NCI-H1105 (cell line): ENCODE measurements at regions not wholly inside any gene's neighbourhood (a gene's known extent, or its start where the extent isn't known, plus 50 kb on each side); places are given as distances from the start of the nearest gene placed in this dataset.
"Not testable (repeated sequence)": the region's sequence is repeated elsewhere in the genome, so short reads cannot be mapped to it uniquely, and the experiment has no call there.

Source experiments
- DNase-seq: peaks from one replicate; lab custom pipeline; 2025; lab: John Stamatoyannopoulos, UW

DNA sequence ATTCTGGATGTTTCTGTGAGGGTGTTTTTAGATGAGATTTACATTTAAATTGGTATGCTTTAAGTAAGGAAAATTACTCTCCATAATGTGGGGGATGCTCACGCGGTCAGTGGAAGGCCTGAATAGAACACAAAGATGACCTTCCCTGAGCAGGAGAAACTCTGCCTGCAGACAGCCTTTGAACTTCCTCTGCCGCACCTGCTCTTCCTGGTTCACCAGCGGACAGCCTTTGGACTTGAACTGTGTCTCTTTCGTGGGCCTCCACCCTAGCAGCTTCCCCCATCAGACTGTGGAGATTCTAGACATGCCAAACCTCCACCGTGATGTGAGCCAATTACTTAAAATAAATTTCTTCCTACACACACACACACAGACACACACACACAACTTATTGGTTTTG, 210.7 kb downstream of the EFCAB11 start:
- DNase-seq, result no peak

DNA sequence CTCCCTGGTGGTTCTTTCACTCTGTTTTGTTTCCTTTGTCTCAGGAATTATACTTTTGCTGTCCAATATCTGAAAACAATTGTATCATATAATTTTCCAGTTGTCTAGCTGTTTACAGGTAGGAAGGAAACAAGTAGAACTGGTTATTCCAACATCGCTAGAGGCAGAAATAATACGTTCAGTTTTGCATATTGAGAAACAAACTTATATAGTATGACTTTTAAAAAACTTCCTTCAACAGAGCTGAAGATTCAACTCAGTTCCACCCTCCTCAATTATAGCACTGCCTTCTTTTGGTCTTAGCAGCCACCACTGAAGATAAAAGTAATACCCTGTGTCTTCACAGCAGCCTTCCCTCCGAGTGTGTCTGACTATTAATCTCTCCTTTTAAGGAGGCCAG, 214.3 kb downstream of the EFCAB11 start:
- no peak for DNase-seq

DNA sequence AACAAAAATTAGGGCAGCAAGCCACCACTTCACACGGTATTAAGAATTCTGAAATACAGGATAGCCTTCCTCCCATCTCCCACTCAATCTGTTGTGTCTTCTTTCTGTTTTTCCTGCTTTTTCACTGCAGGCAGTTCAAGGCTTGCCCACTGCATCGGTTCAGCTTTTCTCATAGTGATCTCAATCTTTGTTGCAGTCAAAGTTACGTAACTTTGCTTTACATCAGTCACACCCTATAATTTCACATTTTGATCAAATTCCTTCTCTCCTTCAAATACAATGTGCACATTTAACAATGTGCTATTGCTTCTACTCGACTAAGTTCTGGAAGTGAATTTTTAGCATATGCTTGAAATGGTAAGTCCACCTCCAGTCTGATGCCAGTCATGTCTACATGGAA, 217.6 kb downstream of the EFCAB11 start:
- DNase-seq, result no peak

DNA sequence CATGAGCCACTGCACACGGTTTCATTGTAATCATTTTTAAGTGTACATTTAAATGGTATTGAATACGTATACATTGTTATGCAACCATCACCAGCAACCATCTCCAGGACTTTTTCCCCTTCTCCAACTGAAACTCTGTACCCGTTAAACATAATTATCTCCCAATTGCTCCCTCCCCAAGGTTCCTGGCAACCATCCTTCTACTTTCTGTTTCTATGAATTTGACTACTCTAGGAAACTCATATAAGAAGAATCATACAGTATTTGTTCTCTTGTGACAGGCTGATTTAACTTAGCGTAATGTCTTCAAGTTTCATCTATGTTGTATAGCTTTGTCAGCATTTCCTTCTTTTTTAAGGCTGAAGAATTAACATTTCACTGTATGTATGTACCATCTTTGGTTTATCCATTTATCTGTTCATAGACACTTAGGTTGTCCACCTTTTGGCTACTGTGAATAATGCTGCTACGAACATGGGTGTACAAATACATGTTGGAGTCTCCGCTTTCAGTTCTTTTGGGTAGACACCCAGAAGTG, 223.1 kb downstream of the EFCAB11 start:
- no peak for DNase-seq

DNA sequence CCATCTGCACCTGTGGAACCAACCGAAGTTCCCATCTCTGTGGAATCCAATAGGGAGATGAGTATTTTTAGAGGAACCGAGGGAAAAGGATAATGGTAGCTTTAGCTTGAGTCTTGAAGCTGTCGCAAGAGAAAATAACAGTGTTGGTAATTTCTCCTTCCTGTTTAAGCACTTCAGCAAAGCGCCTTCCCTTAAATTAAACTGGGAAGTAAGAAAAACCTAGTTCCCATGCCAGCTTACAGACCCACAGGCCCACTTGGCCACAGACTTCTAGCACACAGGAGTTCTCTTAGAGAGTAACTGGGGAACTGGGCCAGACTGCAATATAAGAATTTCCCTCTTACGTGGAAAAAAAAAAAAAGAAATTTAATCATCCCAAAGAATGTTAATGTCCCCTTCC, 223.8 kb downstream of the EFCAB11 start:
- no peak for DNase-seq

DNA sequence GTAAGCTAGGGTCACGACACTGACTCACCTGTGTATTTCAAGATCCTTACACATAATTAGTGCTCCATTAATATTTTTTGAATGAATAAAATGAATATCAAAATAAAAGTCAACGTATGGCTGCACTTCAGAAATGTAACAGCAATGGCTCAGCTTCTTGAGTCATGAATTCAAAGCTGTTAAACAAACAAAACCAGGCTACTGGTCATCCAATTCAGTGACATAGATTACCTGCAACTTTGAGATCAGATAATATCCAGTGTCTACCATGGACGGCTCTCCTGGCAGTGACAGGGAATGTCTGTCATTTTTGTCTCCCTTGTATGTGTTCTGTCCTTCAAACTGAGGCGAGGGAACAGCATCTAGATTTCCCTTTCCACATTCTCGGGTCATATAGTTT, 225.6 kb downstream of the EFCAB11 start:
- no peak for DNase-seq

DNA sequence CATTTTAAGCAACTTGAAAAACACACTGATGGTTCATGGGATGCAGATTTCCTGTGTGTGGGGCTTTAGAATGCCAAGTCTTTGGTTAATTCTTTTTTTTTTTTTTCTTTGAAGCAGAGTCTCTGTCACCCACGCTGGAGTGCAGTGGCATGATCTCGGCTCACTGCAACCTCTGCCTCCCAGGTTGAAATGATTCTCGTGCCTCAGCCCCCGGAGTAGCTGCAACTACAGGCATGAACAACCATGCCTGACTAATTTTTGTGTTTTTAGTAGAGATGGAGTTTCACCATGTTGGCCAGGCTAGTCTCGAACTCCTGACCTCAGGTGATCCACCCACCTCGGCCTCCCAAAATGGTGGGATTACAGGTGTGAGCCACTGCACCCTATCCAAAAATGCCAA, 228.3 kb downstream of the EFCAB11 start:
- DNase-seq, result not testable (repeated sequence)

DNA sequence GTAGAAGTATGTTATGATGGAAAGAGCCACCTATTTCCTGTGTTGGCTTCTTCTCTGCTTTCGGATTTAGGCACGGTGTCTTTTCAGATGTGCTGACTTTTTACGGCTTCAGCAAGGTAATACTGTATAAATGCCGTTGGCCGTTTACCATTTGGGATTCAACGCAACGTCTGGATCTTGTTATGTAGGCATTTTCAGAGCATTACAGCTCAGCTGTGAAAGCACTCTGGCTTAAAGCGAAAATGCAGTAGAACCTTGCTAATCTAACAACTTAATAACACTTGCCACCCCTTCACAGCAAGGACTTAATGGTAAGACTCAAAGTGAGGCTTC, 229.9 kb downstream of the EFCAB11 start:
- no peak for DNase-seq

DNA sequence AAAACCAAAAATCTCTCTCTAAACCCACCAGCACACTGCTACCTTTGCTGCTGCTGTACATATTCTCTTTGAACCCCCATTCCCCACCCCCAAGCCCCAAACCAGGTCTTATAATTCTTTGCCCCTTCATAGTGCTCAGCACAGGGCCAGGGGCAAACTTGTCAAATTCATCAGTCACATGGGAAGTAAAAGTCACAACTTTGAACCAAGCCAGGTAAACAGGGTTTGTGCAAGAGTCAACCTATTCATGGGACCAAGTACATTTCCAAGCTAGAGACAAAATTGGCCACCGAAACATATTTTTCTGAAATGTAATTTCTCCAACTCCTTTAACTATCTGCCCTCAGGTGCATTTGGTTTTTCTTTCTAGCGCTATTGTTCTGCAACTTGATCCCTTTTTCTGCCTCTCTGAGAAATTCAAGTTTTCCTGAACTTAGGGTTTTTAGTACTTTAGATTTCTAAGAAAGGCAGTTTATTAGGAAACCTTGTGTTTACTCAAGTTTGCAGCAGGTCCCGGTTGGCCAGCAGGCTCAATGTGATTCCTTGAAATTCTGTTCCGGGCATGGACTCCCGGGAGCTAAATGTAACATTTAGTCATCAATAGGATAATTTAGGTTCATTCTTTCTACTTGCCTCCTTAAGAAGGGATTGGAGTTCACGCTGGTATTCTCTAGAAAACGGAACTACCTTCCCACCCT, 230.5 kb downstream of the EFCAB11 start:
- no peak for DNase-seq

DNA sequence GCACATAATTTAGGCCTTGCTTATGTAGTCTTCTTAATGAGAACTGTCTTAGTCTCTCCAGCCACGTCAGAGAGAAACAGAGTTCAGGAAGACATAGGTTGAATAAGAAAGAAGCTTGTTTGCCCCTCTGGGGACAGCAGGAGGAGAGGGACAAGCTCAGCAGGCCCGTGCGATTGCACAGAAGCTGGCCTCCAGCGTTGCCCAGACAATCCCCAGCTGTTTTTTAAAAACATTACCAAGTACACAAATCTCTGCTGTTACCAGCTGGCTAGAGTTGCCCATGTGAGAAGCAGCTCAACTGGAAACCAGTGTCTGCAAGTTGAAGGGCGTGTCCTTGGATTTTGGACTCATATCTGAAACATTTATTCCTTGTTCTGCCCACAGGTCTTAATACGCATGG, 232.6 kb downstream of the EFCAB11 start:
- DNase-seq, result no peak

DNA sequence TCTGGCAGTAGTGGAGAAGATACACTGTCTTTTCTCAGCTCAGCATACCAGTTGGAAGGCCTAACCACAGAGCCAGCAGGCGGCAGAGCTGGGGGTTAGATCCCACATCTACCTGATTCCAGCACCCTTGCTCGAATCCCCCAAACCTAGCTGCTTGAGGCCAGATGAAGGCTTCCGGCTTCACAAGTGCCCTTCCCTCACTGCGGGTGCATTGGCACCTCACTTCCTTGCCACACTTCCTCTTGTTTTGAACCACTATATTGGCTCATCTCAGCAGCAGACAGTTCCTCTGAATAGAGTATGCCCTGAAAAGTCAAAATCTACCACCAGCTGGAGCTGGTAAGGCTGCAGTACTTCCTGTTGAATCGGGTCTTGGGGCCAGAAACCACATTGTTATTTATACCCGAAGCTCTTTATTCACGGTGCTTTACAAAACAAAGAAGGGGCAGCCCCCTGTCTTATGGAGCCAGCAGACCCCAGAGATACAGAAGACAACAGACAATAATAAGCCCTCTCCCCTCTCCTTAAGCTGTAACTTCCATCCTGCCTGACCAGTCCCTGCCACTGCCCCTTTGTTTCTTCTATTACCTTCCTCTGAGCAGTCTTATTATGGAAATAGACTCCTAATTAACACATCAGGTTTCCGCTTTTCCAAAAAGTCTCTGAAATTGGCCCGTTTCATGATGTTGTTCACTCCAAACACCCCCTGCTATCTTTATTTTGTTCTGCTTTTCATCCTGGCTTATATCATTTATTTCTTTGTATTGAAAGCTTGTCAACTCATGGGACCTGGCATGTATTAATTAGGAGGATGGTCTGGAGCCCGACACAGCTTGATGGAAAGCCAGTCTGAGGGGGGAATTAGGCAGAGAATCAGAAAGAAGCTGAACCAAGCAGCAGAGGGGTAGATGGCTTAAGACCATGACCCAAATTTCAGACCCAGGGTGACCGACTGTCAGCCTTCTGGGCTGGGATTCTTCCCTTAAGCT, 233.5 kb downstream of the EFCAB11 start:
- DNase-seq, result no peak

DNA sequence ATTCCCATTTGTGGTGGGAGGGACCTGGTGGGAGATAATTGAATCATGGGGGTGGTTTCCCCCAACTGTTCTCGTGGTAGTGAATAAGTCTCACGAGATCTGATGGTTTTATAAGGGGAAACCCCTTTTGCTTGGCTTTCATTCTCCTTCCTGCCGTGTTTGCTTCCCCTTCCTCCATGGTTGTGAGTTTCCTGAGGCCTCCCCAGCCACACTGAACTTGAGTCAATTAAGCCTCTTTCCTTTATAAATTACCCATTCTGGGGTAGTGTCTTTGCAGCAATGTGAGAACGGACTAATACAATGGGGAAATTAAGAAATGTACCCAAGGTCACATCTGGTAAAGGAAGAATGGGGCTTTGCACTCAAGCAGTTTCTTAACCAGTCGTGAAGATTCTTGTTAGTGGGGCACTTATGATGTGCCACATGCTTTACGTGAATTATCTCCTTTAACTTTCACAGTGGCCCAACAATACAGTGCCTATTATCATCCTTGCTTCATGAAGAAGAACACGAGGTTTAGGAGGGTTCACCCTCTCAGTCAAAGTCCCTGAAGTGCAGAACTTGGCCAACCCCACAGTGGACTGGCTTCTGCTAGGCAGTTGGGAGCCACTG, 234.3 kb downstream of the EFCAB11 start:
- DNase-seq, result no peak

DNA sequence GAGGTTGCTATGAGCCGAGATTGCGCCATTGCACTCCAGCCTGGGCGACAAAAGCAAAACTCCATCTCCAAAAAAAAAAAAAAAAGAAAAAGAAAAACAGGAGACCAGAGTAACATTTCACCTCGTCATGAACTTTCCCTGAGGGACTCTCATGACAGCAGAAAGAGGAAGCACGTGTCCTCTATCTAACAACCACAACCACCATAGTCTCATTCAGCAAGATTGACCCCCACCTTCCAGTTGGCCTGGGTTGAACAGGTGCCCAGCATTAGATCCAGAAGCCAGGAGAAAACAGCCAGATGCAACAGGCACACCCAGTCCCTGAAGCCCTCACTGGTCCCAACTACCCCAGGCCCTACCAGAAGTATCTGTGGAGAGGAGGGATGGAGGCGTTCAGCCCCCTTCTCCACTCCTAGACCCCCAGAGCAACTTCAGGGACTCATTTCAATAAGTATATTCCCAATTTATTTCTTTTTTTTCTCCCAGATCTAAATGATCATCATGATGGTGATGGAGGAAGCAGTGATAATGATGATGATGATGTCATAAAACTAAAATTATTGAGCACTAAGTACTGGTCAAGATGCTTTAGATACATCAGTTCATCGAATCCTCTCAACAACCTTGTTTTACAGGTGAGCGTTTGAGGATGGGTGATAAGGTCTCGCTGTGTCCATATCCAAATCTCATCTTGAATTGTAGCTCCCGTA, 235.0 kb downstream of the EFCAB11 start:
- DNase-seq, result no peak

DNA sequence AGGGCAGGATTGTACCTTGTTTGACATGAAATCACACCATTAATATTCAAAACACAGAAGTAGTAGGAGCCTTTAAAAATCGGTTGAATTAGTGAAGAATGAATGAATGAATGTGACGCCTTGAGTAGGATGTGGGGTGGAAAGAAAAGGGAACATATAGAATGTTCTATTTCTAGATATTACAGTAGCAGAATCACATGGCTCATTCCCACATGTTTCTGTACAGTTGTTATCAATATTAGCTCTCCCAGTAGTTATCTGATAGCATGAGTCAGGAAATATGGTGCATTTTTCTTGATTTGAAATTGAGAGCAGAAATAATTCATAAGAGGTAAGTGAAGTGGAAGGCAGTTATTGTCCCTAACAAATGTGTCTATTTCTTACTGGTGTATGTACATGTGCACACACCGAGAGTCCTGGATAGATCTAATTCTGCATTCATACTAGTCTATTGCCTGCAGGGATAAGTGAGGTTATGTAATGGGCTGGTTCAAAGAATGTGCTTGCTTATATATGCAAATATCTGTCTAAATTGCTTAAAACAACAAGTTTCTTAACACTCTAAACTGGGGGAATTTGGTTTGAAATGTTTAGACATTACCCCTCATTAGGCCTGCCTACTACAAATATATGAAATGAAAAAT, 245.4 kb downstream of the EFCAB11 start:
- DNase-seq, result no peak

DNA sequence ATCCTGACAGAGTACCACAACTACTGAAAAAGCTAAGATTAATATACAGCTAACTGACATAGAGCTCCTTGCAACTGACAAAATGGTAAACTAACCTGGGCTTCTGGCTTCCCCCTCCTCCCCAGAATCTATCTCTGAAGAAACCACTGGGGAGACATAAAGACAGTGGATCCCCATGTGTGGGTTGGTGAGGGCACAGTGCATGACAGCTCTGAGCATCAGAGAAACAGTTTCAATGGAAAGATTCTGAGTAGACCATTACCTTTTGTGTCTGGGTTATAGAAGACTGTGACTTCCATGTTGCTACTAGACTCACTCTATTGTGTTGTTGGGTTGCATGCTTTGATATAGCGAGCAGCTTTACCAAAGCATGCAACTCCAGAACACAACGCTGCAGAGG, 247.4 kb downstream of the EFCAB11 start:
- no peak for DNase-seq

DNA sequence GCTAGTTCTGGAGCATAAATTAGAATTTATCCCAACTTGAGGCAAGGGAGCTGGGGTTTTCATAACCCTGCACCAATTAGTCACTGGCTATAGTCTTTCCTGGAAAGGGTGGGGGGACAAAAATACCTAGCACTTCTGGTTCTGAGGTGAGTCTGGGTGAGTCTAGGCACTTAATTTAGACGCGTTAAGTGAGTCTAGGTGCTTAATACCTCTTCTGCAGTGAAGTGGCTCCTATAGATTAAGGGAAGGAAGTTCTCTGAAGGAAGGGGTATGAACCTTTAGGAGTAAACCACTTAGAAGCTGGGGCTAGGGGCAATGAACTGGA, 251.7 kb downstream of the EFCAB11 start:
- no peak for DNase-seq

DNA sequence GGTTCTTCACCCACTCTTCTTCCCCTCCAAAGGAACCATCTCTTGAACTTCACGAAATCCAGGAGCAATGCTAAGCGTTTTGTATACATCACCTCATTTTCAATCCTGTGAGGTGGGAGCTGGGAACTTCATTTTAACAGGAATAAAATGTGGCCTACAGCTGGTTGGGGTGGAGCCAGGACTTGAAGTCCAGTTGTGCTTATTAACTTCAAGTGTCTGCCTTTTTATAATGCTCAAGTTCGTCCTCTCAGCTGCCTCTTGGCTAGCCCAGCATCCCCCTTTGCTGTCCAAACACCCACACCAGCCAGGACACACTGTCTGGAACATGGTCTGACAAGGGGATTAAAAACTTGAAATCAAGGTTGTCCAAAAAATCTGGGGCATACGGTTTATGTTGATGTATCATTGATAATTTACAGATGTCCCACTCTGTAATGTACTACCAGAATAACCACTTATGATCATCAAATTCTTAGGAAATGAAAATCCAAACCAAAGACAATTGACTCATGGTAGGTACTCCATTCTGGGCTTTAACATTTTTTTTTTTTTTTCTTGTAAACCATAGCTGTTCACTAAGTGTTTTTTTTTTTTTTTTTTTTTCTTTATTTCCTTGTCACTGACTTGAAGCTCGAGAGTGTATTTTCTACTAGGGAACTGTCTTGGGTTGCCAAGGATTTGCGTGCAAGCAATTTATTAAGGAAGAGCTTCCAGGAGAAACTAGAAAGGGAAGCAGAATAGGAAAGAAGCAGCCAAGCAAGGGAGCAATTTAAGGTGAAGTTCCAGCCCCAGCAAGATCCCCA, 252.3 kb downstream of the EFCAB11 start:
- no peak for DNase-seq

DNA sequence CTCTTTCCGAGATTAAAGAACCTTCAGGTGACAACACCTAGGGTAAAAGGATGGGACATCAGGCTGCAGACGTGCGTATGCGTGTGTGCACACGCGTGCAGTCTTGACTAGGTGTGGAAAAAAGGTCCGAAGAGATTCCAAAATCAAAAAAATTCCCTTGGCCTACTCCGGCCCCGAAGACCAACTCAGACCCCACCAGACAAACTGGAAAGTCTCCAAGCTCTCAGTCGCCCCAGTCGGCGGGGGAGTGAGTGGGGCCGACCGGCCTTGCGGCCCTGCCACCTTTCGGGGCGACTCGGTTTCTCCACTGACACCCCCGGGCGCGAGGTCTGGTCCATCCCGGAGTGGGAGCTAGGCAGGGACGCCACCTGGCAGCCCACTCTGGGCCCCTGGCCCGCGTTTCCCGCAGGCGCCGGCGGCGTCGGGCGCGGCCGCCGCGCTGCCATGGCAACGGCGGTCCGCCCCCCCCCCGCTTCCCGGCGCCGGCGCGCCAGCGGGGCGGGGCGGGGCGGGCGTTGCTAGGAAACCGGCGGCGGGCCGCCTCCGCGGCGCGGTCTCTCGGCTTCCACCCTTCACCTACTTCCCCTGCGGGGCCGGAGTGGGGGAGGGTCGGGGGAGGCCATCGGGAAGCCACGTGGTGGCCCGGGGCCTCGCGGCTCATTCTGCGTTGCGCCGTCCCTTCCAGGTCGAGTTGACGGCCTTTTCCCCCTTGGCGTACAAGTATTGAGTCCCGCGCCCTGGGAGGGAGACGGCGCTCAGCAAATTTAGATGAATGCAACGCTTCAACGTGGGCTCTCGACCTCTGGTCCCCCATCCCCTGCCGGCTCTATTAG, 253.1 kb downstream of the EFCAB11 start:
- peak; percentile 76 for DNase-seq

DNA sequence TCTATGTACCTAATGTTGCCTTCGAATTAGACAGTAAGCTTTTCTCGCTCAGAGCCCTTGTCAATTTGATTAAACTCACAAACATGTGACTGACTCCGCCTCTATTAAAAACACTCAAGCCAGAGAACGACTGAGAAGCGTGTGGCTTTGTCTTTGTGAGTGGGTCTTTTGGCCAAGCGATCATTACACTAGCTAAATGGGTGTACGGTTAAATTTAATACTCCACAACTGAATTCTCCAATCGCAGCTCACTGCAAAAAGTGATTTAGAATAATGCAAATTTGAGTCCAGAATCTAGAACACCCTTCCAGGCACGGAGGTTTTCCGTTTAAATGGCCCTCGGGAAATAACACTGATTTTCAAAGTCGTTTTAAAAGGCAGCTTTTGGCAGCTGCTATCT, 253.7 kb downstream of the EFCAB11 start:
- no peak for DNase-seq

DNA sequence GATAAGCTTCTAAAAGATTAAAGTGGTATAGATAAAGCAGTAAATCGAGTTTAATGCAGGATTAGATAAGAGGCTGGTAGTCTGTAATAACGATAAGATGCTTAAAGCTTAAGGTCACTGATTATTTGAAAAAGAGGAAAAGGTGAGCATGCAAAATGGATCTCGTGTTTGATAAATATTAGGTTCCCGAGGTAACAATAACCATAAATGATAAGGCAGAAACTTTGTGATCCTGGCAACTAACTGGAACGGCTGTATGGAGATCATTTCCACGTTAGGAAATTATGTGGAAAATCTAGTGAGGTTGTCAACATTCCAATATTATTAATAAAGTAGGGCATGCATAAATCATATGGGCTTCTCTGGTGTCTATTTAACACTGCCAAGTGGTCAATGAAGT, 255.5 kb downstream of the EFCAB11 start:
- no peak for DNase-seq
